ENCODE measurements at regions not wholly inside any gene's neighbourhood (a gene's known extent, or its start where the extent isn't known, plus 50 kb on each side); places are given as distances from the start of the nearest gene placed in this dataset.

- TF ChIP-seq, protein P1, sequence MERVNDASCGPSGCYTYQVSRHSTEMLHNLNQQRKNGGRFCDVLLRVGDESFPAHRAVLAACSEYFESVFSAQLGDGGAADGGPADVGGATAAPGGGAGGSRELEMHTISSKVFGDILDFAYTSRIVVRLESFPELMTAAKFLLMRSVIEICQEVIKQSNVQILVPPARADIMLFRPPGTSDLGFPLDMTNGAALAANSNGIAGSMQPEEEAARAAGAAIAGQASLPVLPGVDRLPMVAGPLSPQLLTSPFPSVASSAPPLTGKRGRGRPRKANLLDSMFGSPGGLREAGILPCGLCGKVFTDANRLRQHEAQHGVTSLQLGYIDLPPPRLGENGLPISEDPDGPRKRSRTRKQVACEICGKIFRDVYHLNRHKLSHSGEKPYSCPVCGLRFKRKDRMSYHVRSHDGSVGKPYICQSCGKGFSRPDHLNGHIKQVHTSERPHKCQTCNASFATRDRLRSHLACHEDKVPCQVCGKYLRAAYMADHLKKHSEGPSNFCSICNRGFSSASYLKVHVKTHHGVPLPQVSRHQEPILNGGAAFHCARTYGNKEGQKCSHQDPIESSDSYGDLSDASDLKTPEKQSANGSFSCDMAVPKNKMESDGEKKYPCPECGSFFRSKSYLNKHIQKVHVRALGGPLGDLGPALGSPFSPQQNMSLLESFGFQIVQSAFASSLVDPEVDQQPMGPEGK (CRISPR knock-in tag; IDR thresholded peaks at IDR 0.05; ENCODE audit: borderline replicate concordance), result no peak
- TF ChIP-seq ZC3H10 (CRISPR knock-in tag; IDR thresholded peaks at IDR 0.05) (no peak), ZFP30 (CRISPR knock-in tag; IDR thresholded peaks at IDR 0.05) (no peak), CSRNP3 (CRISPR knock-in tag; IDR thresholded peaks at IDR 0.05) (no peak), CSDC2 (CRISPR knock-in tag; IDR thresholded peaks at IDR 0.05) (no peak), ARNTL (CRISPR knock-in tag; IDR thresholded peaks at IDR 0.05; ENCODE audit: borderline replicate concordance, low read depth) (no peak), CREB5 (CRISPR knock-in tag; IDR thresholded peaks at IDR 0.05; ENCODE audit: low read depth) (no peak), TOX (CRISPR knock-in tag; IDR thresholded peaks at IDR 0.05; ENCODE audit: borderline replicate concordance) (no peak), ZNF70 (CRISPR knock-in tag; IDR thresholded peaks at IDR 0.05) (no peak)
Measured at GRCh38 chr18:55964171-55964570, 376.2 kb upstream of the TCF4 start.

All from SK-N-SH treated with all-trans-retinoic acid at 6 μM for 48 hours (cell line).